ENCODE measurements at regions not wholly inside any gene's neighbourhood (a gene's known extent, or its start where the extent isn't known, plus 50 kb on each side); places are given as distances from the start of the nearest gene placed in this dataset.

DNA sequence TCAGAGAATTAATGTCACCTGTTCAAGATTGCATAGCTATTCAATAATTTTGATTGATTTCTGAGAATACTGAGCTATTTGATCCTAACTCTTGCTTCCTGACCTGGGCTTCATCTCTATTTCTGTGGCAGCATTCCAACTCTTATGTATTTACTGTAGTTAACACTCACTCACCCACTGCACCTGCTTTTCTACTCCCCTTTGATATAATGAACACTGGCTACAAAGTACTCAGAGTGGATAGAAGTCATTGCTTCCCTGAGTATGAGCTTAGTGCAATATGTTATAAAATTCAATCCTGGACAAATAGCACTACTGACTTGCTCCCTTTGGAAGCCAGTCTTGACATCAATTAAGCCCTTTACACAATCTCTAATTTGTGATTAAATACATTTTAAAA lies 117.2 kb downstream of the APIP start:
- TF ChIP-seq POLR2AphosphoS5 (IDR thresholded peaks at IDR 0.05; ENCODE audit: low read depth) = no peak
- TF ChIP-seq, protein P1, sequence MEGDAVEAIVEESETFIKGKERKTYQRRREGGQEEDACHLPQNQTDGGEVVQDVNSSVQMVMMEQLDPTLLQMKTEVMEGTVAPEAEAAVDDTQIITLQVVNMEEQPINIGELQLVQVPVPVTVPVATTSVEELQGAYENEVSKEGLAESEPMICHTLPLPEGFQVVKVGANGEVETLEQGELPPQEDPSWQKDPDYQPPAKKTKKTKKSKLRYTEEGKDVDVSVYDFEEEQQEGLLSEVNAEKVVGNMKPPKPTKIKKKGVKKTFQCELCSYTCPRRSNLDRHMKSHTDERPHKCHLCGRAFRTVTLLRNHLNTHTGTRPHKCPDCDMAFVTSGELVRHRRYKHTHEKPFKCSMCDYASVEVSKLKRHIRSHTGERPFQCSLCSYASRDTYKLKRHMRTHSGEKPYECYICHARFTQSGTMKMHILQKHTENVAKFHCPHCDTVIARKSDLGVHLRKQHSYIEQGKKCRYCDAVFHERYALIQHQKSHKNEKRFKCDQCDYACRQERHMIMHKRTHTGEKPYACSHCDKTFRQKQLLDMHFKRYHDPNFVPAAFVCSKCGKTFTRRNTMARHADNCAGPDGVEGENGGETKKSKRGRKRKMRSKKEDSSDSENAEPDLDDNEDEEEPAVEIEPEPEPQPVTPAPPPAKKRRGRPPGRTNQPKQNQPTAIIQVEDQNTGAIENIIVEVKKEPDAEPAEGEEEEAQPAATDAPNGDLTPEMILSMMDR (IDR thresholded peaks at IDR 0.05; ENCODE audit: insufficient read depth, low read length) = no peak
